HUDEP-2 (cell line): ENCODE measurements at regions not wholly inside any gene's neighbourhood (a gene's known extent, or its start where the extent isn't known, plus 50 kb on each side); places are given as distances from the start of the nearest gene placed in this dataset.

Experiments
- DNase-seq, 76 experiments: peaks; one replicate each; lab custom pipeline; 2025; ENCODE audit not compliant: unreplicated experiment in 76 of 76; lab: John Stamatoyannopoulos, UW

DNA sequence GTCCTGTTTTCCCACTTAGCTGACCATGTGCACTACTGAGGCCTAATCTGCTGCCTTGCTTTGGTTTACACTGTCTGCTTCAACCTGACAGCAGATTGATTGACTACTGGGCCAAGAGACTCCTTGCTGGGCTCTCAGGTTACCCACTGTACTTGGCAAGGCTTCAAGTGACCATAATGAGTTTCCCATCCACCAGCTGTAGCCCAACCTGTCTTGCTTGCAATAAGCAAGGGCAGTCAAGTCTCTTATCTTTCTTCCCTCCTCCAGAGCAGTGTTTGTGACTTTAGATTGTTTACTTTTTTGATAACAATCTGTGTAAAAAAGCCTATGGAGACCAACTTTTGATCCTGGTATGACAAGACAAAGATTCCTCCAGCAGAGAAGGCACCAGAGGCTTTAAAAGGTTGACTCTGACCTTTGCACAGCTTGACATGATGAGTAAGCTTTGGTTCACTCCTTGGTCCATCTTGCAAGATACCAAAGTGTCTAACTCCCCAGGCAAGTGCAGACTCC is 912.3 kb upstream of the SEMA6A start:
- no peak for DNase-seq

DNA sequence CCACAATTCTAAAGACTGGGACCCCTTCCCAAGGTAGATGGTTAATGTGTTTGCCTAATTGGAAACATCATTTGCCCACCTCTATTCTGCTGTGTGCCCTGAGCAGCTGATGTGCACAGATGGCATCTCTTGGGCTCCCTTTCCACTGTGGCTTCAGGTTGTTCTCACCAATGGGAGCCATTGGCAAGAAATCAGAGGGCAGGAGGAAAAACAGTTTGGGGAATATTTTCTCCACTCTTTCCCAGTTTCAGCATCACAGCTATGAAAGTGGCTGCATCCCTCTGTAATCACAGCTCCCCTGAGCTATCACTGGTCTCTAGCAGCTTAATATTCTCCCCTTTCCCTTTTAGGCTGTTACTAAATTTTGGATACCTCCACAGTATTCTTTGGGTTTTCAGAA is 911.6 kb upstream of the SEMA6A start:
- no peak for DNase-seq

DNA sequence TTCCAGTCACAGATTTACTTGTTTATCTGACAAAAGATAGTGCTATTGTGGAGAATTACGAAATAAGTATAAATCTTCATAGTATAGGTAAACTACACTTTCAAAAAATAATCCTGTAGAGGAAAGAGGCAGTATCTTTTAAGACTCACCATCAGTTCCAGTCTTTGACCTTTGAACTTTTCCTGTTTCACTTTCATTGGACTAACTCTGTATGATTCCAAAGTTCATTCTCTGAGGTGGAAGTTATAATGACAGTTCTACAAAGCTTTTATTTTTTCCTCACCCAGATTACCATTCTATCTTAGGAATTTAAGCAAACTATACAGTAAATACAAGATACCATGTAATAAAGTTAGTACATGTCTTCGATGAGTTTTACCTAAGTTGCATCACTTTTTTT is 901.3 kb upstream of the SEMA6A start:
- DNase-seq, result no peak

DNA sequence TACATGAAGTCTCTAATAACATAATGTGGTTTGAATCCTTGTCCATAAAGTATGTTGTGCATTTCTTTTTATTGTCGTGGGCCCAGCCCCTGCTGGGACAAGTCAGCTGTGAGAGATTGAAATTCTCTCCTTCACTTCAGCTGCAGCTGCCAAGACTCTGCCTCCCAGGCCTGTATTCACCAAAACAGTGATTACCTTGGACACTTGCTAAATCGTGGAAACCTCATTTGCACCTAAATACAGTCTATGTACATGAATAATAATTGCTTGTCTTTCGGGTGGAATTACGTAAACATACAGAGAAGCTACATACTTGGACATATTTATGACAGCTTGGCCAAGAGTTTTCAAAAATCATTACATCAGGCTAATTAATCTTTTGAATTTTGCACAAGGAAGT is 898.5 kb upstream of the SEMA6A start:
- no peak for DNase-seq

DNA sequence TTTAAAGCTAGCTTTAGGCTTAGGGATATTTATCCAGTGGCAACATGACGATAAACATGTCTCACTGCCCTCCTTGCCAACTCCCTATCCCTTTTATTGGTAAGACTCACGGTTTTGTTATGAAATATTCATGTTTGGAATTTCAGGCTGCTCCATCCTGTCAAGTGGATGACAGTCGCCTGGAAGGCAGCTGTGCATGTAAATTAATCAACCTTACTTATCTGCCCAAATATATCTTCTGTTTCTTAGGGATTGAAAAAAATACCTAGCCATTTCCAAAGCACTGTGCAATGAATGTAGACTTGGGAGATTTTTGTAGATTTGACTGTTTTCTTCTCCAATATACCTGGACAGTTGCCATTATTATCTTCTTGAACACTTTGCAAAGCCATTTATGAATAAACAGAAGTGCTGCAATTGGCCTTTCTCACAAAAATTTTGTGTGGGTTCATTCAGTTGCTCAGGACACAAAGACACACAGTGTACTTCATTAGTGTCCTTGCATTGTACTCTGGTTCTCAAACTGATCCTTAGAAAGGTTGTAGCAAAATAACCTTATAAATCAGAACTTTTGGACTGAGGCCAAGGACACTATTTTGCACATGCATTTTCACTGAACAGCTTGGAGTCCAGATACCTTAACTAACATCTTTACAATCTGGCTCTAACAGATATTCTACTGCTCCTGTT is 889.4 kb upstream of the SEMA6A start:
- DNase-seq, result no peak

DNA sequence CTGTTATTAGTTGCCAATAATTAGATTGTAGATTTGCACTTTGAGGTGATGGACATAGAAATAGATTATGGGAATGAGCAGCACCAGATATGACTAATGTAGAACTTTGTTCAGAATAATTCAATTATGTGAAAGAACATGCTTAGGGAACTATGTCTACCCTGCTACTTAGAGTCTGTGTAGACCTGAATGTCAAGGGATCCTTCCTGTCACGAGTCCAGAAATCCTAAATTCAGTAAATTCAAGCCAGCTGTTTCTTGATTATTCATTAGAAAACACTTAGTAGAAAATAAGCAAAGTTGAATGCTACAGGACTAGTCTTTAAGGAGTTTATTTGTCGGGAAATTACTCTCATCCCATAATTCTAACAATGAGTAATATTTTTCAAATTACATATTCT is 887.3 kb upstream of the SEMA6A start:
- DNase-seq, result no peak

DNA sequence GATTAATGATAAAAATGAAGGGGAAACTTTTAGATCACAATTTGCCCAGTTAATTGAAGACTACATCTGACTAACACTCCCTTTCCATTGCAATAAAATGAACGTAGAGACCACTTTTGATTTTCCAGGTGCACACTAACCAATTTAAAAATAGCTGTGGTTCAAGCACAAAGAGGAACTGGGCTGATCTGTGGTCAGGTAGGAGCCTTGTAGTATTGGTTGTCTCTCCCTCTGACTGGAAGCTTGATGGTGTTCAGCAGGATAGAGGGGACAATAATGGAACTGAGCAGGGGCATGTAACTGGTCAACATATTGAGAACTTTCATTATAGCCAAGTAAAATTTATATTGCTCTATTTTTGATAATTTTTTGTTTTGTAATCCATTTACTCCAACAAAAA is 886.8 kb upstream of the SEMA6A start:
- DNase-seq, result no peak

DNA sequence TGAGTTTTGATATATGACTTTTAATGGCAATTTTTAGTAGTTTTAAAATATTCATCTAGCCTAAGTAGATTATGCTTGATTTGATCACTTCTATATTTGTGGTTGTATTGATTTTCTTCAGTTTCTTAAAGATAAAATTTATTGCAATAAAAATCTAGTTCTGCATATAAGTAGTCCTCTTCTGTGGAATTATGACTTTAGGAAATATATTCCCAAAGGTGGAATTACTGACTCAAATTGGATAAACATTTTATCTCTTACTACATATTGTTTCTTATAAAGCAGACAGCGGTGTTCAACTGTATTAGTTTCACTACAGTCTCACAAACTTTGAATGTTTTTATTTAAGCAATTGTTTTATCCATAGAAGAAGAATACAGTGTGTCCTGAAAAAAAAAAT is 883.0 kb upstream of the SEMA6A start:
- DNase-seq, result no peak

DNA sequence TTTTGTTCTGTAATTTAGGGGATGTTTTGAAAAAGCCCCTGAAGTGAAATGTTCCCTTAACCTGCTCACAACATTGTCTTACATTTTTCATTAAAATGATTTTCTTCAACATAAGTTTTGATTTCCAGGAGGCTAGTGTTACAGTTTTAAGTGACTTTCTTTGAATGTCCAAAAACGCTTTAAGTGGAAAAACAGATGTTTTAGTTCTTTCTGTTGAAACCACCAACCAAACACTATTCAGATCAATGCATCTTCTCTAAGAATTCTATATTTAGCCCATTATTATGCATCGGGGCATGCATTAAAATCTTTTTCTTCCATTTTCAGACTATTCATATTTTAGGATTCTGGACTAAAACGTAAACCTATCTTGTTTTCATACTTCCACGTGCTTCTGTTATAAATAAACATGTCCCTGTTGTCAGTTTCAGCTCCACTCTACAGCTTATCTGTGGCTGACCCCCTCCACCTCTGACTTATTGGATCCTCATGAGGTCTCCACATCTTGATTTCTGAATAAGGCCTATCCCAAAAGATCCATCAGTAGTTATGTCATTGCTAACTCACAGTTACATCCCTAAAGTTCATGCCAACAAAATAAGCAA is 882.3 kb upstream of the SEMA6A start:
- no peak for DNase-seq

DNA sequence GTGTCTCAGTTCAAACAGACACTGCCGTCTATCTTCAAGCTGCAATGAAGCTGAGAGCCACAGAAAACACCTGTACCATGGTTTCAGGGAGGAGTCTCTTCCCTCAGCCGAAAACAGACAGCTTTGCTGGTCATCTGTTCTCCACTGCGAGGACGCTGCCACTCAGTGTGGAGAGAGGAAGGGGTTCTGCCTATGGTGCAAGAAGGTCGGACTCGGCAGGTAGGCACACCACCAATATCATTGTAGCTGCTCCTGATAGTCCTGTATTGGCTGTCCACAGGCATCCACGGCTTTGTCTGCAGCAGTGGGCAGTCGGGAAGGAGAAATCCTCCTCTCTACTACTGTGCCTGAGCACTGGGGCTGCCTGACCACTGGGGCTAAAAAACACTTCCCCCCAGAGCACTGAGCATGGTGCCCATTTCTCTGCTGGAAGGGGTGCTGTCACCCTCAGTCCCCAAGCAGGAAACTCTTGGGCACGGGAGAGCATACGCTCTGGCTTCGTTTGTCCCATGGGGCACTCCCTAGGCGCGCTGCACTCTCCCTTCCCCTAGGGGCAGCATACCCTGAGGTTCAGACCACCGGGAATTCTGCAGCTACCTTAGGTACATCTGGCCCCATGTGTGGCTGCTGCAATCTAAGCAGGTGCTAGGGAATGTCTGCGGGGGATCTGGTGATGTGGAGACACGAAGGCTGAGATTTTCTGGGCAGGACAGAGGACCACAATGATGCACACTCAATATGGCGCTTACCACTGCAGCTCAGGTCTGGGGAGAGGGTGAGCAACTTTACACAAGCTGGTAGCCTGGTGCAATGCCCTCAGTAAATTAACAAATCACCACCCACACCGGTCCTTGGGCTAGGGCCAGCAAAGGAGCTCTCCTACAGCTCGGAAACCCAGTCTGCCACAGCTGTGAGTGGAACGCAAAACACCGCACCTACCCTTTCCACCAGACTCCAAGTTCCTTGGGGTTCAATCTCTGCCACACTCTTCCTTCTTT is 880.9 kb upstream of the SEMA6A start:
- DNase-seq, result peak in 1 of 76 experiments; percentile 1

DNA sequence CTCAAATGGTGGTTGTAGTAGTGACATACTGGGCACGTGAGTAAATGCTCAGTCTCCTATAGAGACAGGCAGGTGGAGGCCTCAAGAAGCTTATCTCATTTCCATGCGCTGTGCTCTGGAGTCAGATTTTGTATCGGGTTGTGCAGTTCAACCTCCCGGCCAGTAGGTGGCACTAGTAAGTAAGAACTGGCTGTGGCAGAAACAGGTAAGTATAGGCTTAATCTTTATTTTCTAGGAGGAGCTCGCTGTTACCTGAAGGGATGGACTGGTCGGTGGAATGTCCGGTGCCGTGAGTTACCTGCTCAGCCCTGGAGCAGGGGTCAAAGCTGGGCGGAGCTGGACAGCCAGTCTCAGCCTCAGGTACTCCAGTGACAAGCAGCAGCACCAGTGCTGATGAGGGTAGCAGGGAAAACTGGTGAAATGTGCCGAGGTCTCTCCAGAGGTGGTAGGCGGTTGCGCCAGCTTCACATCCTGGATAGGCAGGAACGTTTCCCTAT is 880.1 kb upstream of the SEMA6A start:
- DNase-seq, result peak in 25 of 76 experiments; percentile 0 to 61 (median 8)

DNA sequence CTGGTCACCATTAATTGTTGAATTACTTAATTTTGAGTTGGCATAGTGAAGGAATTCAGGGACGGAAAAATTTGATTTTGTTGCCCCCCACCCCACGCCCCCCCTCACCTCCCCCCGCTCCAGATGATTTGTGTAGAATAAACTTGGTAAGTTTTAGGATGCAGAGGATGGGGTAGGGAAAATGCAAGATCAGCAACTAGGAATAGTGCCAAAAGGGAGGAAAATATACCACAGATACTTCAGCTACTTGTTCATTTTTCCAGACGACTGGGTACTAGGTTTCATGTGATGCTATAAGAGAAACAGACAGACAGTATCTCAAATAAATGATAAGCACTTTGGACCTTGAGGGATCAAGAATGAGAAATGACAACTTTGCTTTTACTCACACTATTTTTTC is 862.2 kb upstream of the SEMA6A start:
- DNase-seq, result no peak

DNA sequence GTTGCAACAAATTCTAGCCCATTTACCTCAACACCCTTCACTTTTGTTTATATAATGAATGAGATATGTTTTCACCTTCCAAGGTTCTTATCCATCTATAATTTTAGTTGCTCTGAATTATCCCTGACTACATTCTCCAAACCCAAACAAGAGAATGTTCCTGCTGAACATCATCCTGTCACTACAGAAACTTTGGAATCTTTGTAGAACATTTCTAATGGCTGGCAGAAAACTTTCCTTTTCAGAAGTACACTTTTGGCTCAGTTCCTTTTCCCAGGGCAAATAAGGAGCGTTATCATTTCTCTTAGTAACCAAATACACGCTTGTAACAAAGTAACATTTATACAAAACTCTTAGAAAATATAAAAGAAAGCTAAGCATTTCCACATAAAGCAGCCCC is 860.6 kb upstream of the SEMA6A start:
- no peak for DNase-seq

DNA sequence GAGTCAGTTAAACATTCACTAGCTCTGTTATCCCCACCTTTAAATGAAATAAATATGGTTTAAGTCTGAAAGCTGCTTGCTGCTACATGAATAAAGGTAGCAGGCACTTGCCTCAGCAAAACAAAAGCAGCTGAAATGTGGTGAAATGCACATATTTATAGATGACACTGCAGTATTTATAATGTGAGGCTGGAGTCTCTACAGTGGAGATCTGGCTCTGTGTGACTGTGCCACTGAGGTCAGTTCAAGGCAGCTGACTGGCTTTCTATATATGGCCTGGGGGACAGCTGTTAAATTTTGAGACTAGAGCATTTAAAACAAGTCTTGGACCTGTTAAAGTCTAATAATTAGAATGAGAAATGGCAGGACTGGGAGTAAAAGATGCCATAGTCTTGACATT is 859.6 kb upstream of the SEMA6A start:
- no peak for DNase-seq

DNA sequence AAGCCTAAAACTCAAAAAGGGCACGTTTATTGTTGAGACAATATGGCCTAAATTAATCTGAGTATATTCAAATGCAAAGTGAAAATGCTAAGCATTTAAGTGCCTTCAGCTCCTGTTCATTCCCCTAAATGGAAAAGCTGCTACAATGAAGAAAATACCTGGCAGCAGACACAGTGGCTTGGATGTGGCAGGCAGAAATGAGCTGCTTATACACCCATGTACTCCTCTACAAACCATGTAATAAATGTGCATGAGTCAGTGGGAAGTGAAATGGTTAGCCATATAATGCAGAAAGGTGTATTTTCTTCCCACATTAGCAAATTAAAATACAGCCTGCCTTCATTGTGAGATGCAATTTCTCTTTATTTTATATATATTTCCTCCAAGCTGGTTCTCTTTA is 859.2 kb upstream of the SEMA6A start:
- DNase-seq, result no peak

DNA sequence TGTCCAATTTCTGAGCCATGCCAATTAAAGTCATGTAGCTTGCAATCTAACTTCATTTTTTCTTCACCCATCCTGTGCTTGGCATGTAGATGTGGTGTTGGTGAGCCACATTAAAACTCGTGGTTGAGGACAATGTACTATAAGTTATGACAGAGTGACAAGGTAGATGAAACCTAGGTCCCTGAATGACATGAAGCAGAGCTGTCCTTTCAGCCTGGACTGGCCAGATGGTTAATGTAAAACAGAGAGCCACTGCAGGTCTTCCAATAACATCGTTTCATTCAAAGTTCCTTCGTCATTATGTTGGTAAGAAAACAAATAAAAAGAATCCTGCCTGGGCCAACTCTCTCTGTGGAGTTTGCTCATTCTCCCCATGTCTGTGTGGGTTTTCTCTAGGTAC is 856.5 kb upstream of the SEMA6A start:
- DNase-seq, result no peak

DNA sequence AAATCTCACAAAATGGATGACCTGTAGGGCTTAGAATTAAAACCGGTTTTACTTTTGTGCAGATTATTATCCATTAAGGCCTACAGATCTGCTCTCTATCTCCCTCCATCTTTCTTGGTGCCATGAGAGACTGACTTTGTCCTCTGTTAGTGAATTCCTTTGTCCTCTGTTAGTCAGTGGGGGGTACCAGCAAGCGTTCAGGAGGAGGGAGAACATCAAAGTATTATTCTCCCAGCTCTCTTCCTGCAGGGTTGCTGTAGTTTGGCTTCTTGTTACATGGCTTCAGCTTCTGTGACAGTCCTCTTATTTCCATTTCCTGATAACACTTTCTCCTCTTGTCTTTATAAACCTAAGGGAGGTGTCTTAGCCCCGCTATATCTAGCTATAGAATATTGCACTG is 850.5 kb upstream of the SEMA6A start:
- no peak for DNase-seq

DNA sequence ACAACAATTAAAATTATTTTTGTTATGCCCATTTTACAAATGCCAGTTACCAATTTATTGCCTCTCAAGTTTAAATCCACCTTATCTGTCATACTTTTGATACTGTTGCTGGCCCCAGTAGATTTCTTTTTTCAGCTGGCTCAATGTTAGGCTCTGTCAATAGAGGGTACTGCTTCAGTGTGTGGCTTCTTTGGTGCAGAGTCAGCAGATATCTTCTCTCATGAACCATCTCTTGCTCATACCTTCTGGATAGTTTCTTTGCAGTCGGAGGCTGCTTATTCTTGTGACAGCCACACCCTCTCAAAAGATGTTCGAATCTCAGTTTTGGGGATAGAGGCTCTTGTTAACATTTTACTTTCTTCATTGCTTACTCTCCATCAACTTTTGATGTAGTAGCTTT is 849.9 kb upstream of the SEMA6A start:
- DNase-seq, result no peak

DNA sequence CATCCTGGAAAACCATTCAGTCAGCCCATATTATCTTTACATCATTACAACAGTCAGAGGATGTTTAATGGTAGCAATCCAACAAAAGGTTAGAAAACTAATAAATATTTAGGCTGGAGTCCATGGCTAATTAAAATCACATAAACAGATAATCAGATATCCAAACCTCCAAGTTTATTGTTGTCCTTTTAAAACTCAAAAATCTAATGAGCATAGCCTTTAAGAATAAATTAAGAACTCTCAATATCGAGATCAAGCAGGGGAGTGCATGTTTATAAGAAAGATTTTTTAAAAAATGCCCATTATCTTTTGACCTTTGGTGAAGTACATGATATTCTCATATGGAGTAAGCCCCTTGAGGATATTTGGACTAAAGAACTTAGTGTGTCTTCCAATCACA is 842.9 kb upstream of the SEMA6A start:
- DNase-seq, result no peak

DNA sequence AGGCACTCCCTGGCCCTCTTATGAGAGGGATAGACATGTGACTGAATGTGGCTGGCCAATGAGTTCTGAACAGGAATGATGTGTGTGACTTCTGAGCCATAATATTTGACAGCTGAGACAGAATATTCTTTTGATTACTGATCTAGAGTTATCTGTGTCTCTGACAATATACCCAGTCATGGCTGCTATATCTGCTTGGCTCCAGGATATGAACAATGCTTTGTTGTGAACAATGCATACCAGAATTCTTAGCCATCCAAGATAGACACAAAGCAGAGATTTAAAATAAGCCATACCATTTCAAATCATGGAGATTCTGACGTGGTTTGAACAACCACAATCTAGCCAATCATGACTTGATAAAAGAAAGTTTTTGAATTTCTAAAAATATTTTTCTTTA is 840.3 kb upstream of the SEMA6A start:
- DNase-seq, result no peak

DNA sequence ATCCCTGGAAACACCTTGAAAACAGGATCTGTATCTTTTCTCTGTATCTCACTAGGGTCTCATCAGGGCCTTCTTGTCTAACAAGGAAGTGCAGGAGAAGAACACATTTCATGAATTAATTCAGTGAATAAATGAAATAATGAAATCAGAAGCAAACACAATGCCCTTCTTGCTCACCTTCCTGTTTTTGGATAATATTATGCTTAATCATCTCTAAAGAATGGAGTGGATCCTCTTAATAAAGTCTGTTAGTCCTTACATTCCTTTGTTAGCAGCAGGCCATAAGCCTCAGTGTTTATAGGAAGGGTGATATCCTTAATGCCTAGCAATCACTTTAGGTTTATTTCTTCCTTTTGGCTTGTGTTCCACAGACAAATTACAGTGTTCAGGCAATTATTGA is 837.1 kb upstream of the SEMA6A start:
- DNase-seq, result no peak
